HepG2 (cell line): ENCODE measurements at regions not wholly inside any gene's neighbourhood (a gene's known extent, or its start where the extent isn't known, plus 50 kb on each side); places are given as distances from the start of the nearest gene placed in this dataset.

ENCODE experiments used
- ELK4 ChIP-seq: sonication (generic); formaldehyde crosslinking; IDR thresholded peaks from 2 replicates; pipeline ENCODE4 v1.9.0; 2021; ENCODE audit warnings: missing genetic modification reagents, borderline replicate concordance
- EZH2 ChIP-seq: conservative IDR thresholded peaks from 2 replicates; pipeline ENCODE4 v1.6.1; 2012; ENCODE audit warnings: mild to moderate bottlenecking, low read depth, low read length, moderate library complexity
- GTF2F1 ChIP-seq: fragments of 150-350 bp; IDR thresholded peaks from 2 replicates; pipeline ENCODE4 v1.6.1; 2014; ENCODE audit warnings: low read length
- NR2C2 ChIP-seq: sonication (generic); formaldehyde crosslinking; IDR thresholded peaks from 2 replicates; pipeline ENCODE4 v1.4.0; 2020; ENCODE audit warnings: missing genetic modification reagents, mild to moderate bottlenecking, moderate library complexity, borderline replicate concordance
- RAD21 ChIP-seq: fragments of 450-650 bp; formaldehyde crosslinking; IDR thresholded peaks from 2 replicates; pipeline ENCODE4 v1.5.0; 2020; ENCODE audit warnings: mild to moderate bottlenecking
- SETDB1 ChIP-seq: sonication (generic); formaldehyde crosslinking; IDR thresholded peaks from 2 replicates; pipeline ENCODE4 v1.5.1; 2020; ENCODE audit warnings: missing genetic modification reagents, mild to moderate bottlenecking, borderline replicate concordance
- U2AF2 ChIP-seq: fragments of 200-400 bp; formaldehyde crosslinking; IDR thresholded peaks from 2 replicates; pipeline ENCODE4 v1.6.1; 2017; ENCODE audit warnings: low read depth, mild to moderate bottlenecking, low read length
- ZNF12 ChIP-seq: sonication (generic); formaldehyde crosslinking; IDR thresholded peaks from 2 replicates; pipeline ENCODE4 v1.5.0; 2020; ENCODE audit warnings: missing genetic modification reagents
- ZNF274 ChIP-seq: sonication (generic); formaldehyde crosslinking; IDR thresholded peaks from 2 replicates; pipeline ENCODE4 v1.5.1; 2020; ENCODE audit warnings: mild to moderate bottlenecking, missing genetic modification reagents
- ZNF382 ChIP-seq: sonication (generic); formaldehyde crosslinking; IDR thresholded peaks from 2 replicates; pipeline ENCODE4 v1.5.0; 2020; ENCODE audit warnings: missing genetic modification reagents, mild to moderate bottlenecking, borderline replicate concordance
- ZNF792 ChIP-seq: IDR thresholded peaks from 2 replicates; pipeline ENCODE4 v1.6.1; 2016
- TF ChIP-seq, protein P1 (sequence below): sonication (generic); formaldehyde crosslinking; IDR thresholded peaks from 2 replicates; pipeline ENCODE4 v1.5.0; 2020; ENCODE audit warnings: mild to moderate bottlenecking, missing genetic modification reagents, moderate library complexity
- TF ChIP-seq, protein P2 (sequence below): conservative IDR thresholded peaks from 2 replicates; pipeline ENCODE4 v1.6.1; 2018; ENCODE audit warnings: missing genetic modification reagents

GRCh38 chr2:163213661-163214081 lies 375.1 kb upstream of the KCNH7 start:
- no peak for TF ChIP-seq GTF2F1
- TF ChIP-seq ZNF12 = no peak
- TF ChIP-seq, protein P1, sequence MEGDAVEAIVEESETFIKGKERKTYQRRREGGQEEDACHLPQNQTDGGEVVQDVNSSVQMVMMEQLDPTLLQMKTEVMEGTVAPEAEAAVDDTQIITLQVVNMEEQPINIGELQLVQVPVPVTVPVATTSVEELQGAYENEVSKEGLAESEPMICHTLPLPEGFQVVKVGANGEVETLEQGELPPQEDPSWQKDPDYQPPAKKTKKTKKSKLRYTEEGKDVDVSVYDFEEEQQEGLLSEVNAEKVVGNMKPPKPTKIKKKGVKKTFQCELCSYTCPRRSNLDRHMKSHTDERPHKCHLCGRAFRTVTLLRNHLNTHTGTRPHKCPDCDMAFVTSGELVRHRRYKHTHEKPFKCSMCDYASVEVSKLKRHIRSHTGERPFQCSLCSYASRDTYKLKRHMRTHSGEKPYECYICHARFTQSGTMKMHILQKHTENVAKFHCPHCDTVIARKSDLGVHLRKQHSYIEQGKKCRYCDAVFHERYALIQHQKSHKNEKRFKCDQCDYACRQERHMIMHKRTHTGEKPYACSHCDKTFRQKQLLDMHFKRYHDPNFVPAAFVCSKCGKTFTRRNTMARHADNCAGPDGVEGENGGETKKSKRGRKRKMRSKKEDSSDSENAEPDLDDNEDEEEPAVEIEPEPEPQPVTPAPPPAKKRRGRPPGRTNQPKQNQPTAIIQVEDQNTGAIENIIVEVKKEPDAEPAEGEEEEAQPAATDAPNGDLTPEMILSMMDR = no peak
- TF ChIP-seq ZNF792 = no peak
- TF ChIP-seq, protein P2, sequence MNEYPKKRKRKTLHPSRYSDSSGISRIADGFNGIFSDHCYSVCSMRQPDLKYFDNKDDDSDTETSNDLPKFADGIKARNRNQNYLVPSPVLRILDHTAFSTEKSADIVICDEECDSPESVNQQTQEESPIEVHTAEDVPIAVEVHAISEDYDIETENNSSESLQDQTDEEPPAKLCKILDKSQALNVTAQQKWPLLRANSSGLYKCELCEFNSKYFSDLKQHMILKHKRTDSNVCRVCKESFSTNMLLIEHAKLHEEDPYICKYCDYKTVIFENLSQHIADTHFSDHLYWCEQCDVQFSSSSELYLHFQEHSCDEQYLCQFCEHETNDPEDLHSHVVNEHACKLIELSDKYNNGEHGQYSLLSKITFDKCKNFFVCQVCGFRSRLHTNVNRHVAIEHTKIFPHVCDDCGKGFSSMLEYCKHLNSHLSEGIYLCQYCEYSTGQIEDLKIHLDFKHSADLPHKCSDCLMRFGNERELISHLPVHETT = no peak
- no peak for TF ChIP-seq SETDB1 (CRISPR knock-in tag)
- no peak for TF ChIP-seq ELK4 (CRISPR knock-in tag)
- no peak for TF ChIP-seq ZNF274 (CRISPR knock-in tag)
- TF ChIP-seq RAD21 (CRISPR knock-in tag) = no peak
- no peak for TF ChIP-seq ZNF382 (CRISPR knock-in tag)
- TF ChIP-seq NR2C2 (CRISPR knock-in tag) = no peak
- no peak for TF ChIP-seq EZH2
- TF ChIP-seq U2AF2 = no peak
